Osteoblast (primary cell): ENCODE measurements at regions not wholly inside any gene's neighbourhood (a gene's known extent, or its start where the extent isn't known, plus 50 kb on each side); places are given as distances from the start of the nearest gene placed in this dataset.

Source experiments
- DNase-seq: peaks from one replicate; pipeline ENCODE4 v3.0.0; 2011; ENCODE audit warnings: low spot score, mixed read lengths; ENCODE audit not compliant: insufficient read length; ENCODE audit errors: missing footprints
- H2AFZ ChIP-seq: 2 replicates; pipeline ENCODE4 v1.6.0; 2011; ENCODE audit warnings: mild to moderate bottlenecking, low read length
- H3K27ac ChIP-seq: 2 replicates; pipeline ENCODE4 v1.5.1; 2011; ENCODE audit warnings: mild to moderate bottlenecking, low read depth, low read length, moderate library complexity
- H3K27me3 ChIP-seq: 2 replicates; pipeline ENCODE4 v1.6.0; 2012; ENCODE audit warnings: mild to moderate bottlenecking, control low read depth, inconsistent platforms, low read length, moderate library complexity; ENCODE audit not compliant: insufficient read depth
- H3K36me3 ChIP-seq: 2 replicates; pipeline ENCODE4 v1.5.1; 2011; ENCODE audit warnings: mild to moderate bottlenecking, low read length, control low read depth, moderate library complexity; ENCODE audit not compliant: insufficient read depth
- H3K4me1 ChIP-seq: 2 replicates; pipeline ENCODE4 v1.5.1; 2011; ENCODE audit warnings: mild to moderate bottlenecking, low read length, control low read depth, moderate library complexity; ENCODE audit not compliant: insufficient read depth
- H3K4me2 ChIP-seq: 2 replicates; pipeline ENCODE4 v1.6.0; 2011; ENCODE audit warnings: mild to moderate bottlenecking, low read length; ENCODE audit not compliant: insufficient read depth
- H3K4me3 ChIP-seq: fragments of 200-600 bp; sonication (generic); 3 replicates; pipeline ENCODE4 v1.5.1; 2012; ENCODE audit warnings: mild to moderate bottlenecking, low read length, inconsistent platforms; ENCODE audit not compliant: insufficient read depth
- H3K79me2 ChIP-seq: 2 replicates; pipeline ENCODE4 v1.6.0; 2012; ENCODE audit warnings: mild to moderate bottlenecking, low read length, control low read depth, inconsistent platforms; ENCODE audit not compliant: insufficient read depth
- H3K9me3 ChIP-seq: 2 replicates; pipeline ENCODE4 v1.5.1; 2011; ENCODE audit warnings: low read depth, low read length, control low read depth
- H4K20me1 ChIP-seq: 2 replicates; pipeline ENCODE4 v1.6.0; 2012; ENCODE audit warnings: mild to moderate bottlenecking, low read length, control low read depth; ENCODE audit not compliant: insufficient read depth
- CTCF ChIP-seq: IDR thresholded peaks from 2 replicates; pipeline ENCODE4 v1.5.1; 2011; ENCODE audit warnings: mild to moderate bottlenecking, low read depth, low read length, moderate library complexity; ENCODE audit errors: extremely low read depth

- Histone ChIP-seq H3K4me3 (no peak overlapping the region), H3K9me3 (no peaks in the 10 kb centered on the region), H2AFZ (no peak overlapping the region), H3K4me2 (no peak overlapping the region), H3K27me3 (no peaks in the 10 kb centered on the region), H3K4me1 (no peaks in the 10 kb centered on the region), H3K79me2 (no peaks in the 10 kb centered on the region), H3K36me3 (no peaks in the 10 kb centered on the region), H3K27ac (no peak overlapping the region), H4K20me1 (no peaks in the 10 kb centered on the region)
- DNase-seq: no peak
- no peak for TF ChIP-seq CTCF
Observed at GRCh38 chr2:107132746-107133145, 246.8 kb upstream of the ST6GAL2 start.

DNA sequence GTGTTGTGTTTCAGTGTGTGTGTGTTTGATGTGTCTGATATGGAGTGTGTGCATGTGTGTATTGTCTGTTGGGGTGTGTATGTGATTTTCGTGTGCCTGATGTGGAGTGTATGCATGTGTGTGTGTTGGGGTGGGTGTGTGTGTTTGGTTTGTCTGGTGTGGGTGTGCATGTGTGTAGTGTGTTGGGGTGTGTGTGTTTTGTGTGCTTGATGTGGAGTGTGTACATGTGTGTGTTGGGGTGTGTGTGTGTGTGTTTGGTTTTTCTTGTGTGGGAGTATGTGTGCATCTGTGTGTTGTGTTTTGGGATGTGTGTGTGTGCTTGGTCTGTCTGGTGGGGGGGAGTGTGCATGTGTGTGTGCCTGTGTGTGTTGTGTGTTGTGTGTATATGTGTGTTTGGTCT, 247.4 kb upstream of the ST6GAL2 start:
- DNase-seq: no peak
- H3K9me3 ChIP-seq: no peaks in the 10 kb centered on the region
- no peaks in the 10 kb centered on the region for H3K36me3 ChIP-seq
- H3K4me1 ChIP-seq: no peaks in the 10 kb centered on the region
- H3K4me2 ChIP-seq: no peak overlapping the region
- no peaks in the 10 kb centered on the region for H3K27me3 ChIP-seq
- H3K4me3 ChIP-seq: no peak overlapping the region
- no peak overlapping the region for H2AFZ ChIP-seq
- no peaks in the 10 kb centered on the region for H4K20me1 ChIP-seq
- TF ChIP-seq CTCF: no peak
- no peak overlapping the region for H3K27ac ChIP-seq
- no peaks in the 10 kb centered on the region for H3K79me2 ChIP-seq

DNA sequence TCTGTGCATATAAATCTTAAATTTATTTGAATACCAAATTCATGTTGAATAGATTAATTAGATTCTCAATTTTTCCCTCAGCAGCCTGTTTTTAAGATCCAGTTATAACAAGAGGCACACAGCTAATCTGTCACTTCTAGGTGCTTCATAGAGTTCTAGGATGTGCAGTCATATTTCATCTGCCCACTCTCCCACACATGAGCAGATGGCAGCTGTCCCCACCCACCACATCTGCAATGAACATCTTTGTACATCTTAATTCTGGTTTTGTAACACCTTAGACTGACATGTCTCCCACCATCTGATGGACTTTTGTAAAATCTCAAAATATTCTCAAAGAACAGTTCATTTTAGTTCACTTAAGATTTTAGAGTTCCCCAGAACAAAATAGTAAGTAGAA, 250.8 kb upstream of the ST6GAL2 start:
- no peaks in the 10 kb centered on the region for H3K36me3 ChIP-seq
- H4K20me1 ChIP-seq: no peaks in the 10 kb centered on the region
- no peak for TF ChIP-seq CTCF
- H3K9me3 ChIP-seq: no peaks in the 10 kb centered on the region
- DNase-seq: no peak
- no peak overlapping the region for H3K27ac ChIP-seq
- no peak overlapping the region for H2AFZ ChIP-seq
- no peak overlapping the region for H3K4me2 ChIP-seq
- H3K79me2 ChIP-seq: no peaks in the 10 kb centered on the region
- no peaks in the 10 kb centered on the region for H3K27me3 ChIP-seq
- no peak overlapping the region for H3K4me3 ChIP-seq
- no peaks in the 10 kb centered on the region for H3K4me1 ChIP-seq

- no peaks in the 10 kb centered on the region for H3K9me3 ChIP-seq
- no peak for DNase-seq
Observed at GRCh38 chr2:107137706-107138105, 251.7 kb upstream of the ST6GAL2 start.

More at GRCh38 chr2:107137706-107138105, 251.7 kb upstream of the ST6GAL2 start:
- Histone ChIP-seq H4K20me1 (no peaks in the 10 kb centered on the region), H3K36me3 (no peaks in the 10 kb centered on the region), H3K27ac (no peak overlapping the region), H3K4me1 (no peaks in the 10 kb centered on the region), H3K4me2 (no peak overlapping the region), H3K4me3 (no peak overlapping the region), H3K27me3 (no peaks in the 10 kb centered on the region), H2AFZ (no peak overlapping the region), H3K79me2 (no peaks in the 10 kb centered on the region)
- TF ChIP-seq CTCF: no peak
